ENCODE measurements at regions not wholly inside any gene's neighbourhood (a gene's known extent, or its start where the extent isn't known, plus 50 kb on each side); places are given as distances from the start of the nearest gene placed in this dataset.

GRCh38 chr13:64810750-64811149 is 2419.4 kb downstream of the PCDH9 start:
- no peak for DNase-seq (ENCODE audit: extremely low spot score)
- ChIA-PET POLR2A (no interaction called here), CTCF (no interaction called here)
- TF ChIP-seq CTCF (IDR thresholded peaks at IDR 0.05; ENCODE audit: control extremely low read depth, extremely low read depth, low read depth, missing control alignments): no peak

GRCh38 chr13:64808704-64809103 is 2421.4 kb downstream of the PCDH9 start:
- ChIA-PET POLR2A (no interaction called here), CTCF (no interaction called here)
- no peak for DNase-seq (ENCODE audit: extremely low spot score)
- TF ChIP-seq CTCF (IDR thresholded peaks at IDR 0.05; ENCODE audit: control extremely low read depth, extremely low read depth, low read depth, missing control alignments): no peak

- DNase-seq (ENCODE audit: extremely low spot score): no peak
- POLR2A ChIA-PET: no interaction called here
- TF ChIP-seq CTCF (IDR thresholded peaks at IDR 0.05; ENCODE audit: control extremely low read depth, extremely low read depth, low read depth, missing control alignments): no peak
- CTCF ChIA-PET: no interaction called here
Observed at GRCh38 chr13:64801768-64802167, 2428.4 kb downstream of the PCDH9 start.

DNA sequence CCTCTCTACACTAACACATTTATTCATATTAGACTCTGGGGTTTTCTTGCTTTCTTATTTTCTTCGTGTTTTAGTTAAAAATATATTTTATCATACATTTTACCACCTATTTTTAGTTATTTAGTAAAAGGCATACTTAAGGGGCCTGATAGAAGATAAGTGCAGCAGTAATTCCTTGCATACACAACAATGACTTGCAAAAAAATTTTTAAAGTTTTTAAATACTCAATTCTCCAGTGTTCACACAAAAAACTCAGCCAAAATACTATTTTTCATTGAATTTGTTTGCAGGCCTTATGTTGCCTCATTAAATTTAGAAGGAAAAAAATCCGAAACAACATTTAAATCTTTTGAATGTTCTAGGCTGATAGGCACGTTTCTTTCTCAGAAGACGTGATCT is 2431.7 kb downstream of the PCDH9 start:
- TF ChIP-seq CTCF (IDR thresholded peaks at IDR 0.05; ENCODE audit: control extremely low read depth, extremely low read depth, low read depth, missing control alignments): no peak
- ChIA-PET CTCF (no interaction called here), POLR2A (no interaction called here)
- no peak for DNase-seq (ENCODE audit: extremely low spot score)

DNA sequence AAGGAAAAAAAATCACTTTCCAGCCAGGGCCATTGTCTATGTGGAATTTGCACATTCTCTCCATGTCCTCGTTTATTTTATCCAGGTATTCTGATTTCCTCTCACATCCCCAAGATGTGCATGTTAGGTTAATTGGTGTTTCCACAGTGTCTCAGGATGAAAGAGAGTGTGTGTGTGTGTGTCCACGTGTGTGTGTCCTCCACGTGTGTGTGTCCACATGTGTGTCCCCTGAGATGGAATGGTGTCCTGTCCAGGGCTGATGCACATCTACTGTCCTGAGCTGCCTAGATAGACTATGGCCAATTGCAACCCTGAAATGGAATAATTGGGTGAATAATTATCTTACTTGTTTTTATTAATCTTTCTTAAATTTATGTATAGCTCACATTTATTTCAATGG is 2436.5 kb downstream of the PCDH9 start:
- no peak for DNase-seq (ENCODE audit: extremely low spot score)
- POLR2A ChIA-PET: no interaction called here
- CTCF ChIA-PET: interaction anchor here (0.6 kb wide), 1 partner anchor 197 kb away, joined by 3 read pairs; no protein-coding TSS in a partner anchor
- no peak for TF ChIP-seq CTCF (IDR thresholded peaks at IDR 0.05; ENCODE audit: control extremely low read depth, extremely low read depth, low read depth, missing control alignments)

- POLR2A ChIA-PET: no interaction called here
- TF ChIP-seq CTCF (IDR thresholded peaks at IDR 0.05; ENCODE audit: control extremely low read depth, extremely low read depth, low read depth, missing control alignments): no peak
- no peak for DNase-seq (ENCODE audit: extremely low spot score)
- CTCF ChIA-PET: interaction anchor here (0.6 kb wide), 1 partner anchor 197 kb away, joined by 3 read pairs; no protein-coding TSS in a partner anchor
Observed at GRCh38 chr13:64793131-64793530, 2437.0 kb downstream of the PCDH9 start.

DNA sequence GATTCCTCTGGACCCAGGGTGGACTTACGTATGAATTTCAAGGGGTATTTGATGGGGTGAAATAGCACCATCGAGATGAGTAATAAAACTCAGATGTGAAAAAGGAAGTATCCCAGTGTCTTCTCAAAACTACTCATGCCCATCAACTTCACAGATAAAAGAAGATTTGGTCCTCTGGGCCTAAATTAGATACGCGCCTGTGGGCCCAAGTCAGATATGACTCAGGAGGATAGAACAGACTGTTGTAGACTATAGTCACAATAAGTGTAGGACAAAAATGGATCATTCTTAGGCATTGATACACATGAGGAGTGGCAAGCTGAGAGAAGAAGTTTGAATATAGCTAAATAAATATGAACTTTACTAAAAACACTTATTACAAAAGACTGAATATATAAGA is 2438.8 kb downstream of the PCDH9 start:
- POLR2A ChIA-PET: no interaction called here
- TF ChIP-seq CTCF (IDR thresholded peaks at IDR 0.05; ENCODE audit: control extremely low read depth, extremely low read depth, low read depth, missing control alignments): no peak
- CTCF ChIA-PET: no interaction called here

More for the DNA sequence above, 2438.8 kb downstream of the PCDH9 start:
- no peak for DNase-seq (ENCODE audit: extremely low spot score)
